Activated T-cell treated with anti-CD3 and anti-CD28 coated beads, Interleukin-2, amount 50 U/mL, for 72 hours (primary cell): ENCODE measurements at regions not wholly inside any gene's neighbourhood (a gene's known extent, or its start where the extent isn't known, plus 50 kb on each side); places are given as distances from the start of the nearest gene placed in this dataset.
"Not testable (repeated sequence)": the region's sequence is repeated elsewhere in the genome, so short reads cannot be mapped to it uniquely, and the experiment has no call there.

Source experiments
- ATAC-seq, 2 donors: fragments of 150-1000 bp; cut with Tn5 transposase; replicated peaks in 1 of 2; 2 replicates each; pipeline ENCODE4 v1.10.0; 2021; ENCODE audit warnings: moderate library complexity in 2 of 2, mild to moderate bottlenecking in 1 of 2
- DNase-seq, 2 donors: peaks; one replicate each; pipeline ENCODE4 v3.0.0; 2021 to 2022; ENCODE audit warnings: mixed read lengths in 1 of 2
- H3K27ac Mint-ChIP-seq: one replicate; pipeline ENCODE4 v1.8.0; 2022; ENCODE audit warnings: mild to moderate bottlenecking, moderate library complexity, mixed read lengths
- H3K27me3 Mint-ChIP-seq: one replicate; pipeline ENCODE4 v1.8.0; 2022; ENCODE audit warnings: low read depth, mixed read lengths
- H3K36me3 Mint-ChIP-seq, 2 donors: one replicate each; pipeline ENCODE4 v1.8.0; 2022; ENCODE audit warnings: mixed read lengths in 2 of 2, mild to moderate bottlenecking in 1 of 2; ENCODE audit not compliant: insufficient read depth in 2 of 2
- H3K4me1 Mint-ChIP-seq: one replicate; pipeline ENCODE4 v1.8.0; 2022; ENCODE audit warnings: low read depth, mixed read lengths
- H3K4me3 Mint-ChIP-seq, 2 donors: one replicate each; pipeline ENCODE4 v1.8.0; 2022; ENCODE audit warnings: mild to moderate bottlenecking in 2 of 2, mixed read lengths in 2 of 2, moderate library complexity in 2 of 2
- H3K9me3 Mint-ChIP-seq, 2 donors: one replicate each; pipeline ENCODE4 v1.8.0; 2022; ENCODE audit warnings: mixed read lengths in 2 of 2

DNA sequence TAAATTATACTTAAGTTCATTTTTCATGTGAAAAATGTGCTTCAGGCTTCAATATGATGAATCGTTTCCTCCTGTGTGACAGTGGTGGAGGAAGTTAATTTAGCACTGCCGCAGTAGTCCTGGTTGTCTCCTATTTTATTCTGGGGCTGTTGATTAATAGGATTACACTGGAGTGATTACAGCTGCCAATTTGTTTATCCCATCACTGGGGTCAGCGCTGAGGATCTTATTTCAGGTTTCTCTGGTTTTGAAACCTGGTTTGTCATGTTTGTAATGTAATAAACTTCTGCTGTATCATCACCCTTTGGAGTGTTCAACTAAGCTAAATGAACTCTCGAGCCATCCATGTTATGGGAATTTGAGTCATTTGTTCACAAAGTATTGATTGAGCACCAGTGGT, 241.7 kb upstream of the KCNN2 start:
- H3K9me3 Mint-ChIP-seq: peaks cover 2 to 7% of the 10 kb centered on the region in 2 donors
- H3K27me3 Mint-ChIP-seq: no peaks in the 10 kb centered on the region
- H3K4me3 Mint-ChIP-seq: no peak overlapping the region
- no peak for DNase-seq
- no peaks in the 10 kb centered on the region for H3K4me1 Mint-ChIP-seq
- no peaks in the 10 kb centered on the region for H3K36me3 Mint-ChIP-seq
- no peak for ATAC-seq
- no peak overlapping the region for H3K27ac Mint-ChIP-seq

DNA sequence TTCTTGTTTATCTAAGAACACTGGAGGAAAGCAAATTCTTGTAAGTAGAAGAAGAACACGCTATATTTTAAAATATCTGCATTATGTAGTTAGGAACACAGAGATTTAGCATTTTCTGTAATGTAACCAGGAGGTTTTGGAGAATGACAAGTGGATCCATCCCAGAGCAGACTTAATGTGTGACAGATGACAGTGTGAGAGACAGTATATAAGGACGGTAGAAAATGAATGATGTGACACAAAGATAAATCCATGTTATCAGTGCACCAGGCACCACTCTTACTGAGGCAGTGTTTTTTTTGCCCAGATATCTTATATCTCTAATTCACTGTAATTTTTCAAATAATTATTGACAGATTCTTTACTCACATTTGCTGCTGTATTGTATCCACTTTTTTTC, 239.0 kb upstream of the KCNN2 start:
- Mint-ChIP-seq H3K4me3 (no peak overlapping the region), H3K27ac (no peak overlapping the region), H3K36me3 (no peaks in the 10 kb centered on the region), H3K27me3 (no peaks in the 10 kb centered on the region), H3K4me1 (no peaks in the 10 kb centered on the region), H3K9me3 (peaks cover 2 to 6% of the 10 kb centered on the region in 2 donors)
- DNase-seq (no peak), ATAC-seq (no peak)

DNA sequence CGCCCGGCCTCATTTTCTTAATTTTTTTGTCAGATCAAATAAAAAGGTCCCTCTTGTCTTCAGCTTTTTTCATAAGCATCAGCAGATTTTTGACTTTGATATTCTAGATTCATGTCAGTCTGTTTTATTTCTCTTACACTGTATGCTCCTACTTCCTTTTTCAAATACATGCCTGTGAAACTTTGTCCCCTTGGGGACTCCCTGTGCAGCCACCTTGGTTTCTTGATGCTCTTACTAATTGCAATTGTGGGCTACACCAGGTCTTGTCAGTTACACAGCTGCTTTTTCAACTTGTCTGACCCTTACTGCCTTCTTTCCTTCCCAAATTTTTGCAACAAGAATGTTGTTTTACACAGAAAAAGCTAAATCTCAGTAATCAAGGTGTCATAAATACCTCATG, 238.2 kb upstream of the KCNN2 start:
- Mint-ChIP-seq H3K36me3 (no peaks in the 10 kb centered on the region), H3K4me3 (no peak overlapping the region), H3K27me3 (no peaks in the 10 kb centered on the region), H3K9me3 (peaks cover 2 to 6% of the 10 kb centered on the region in 2 donors), H3K27ac (no peak overlapping the region), H3K4me1 (no peaks in the 10 kb centered on the region)
- ATAC-seq (no peak), DNase-seq (no peak)

DNA sequence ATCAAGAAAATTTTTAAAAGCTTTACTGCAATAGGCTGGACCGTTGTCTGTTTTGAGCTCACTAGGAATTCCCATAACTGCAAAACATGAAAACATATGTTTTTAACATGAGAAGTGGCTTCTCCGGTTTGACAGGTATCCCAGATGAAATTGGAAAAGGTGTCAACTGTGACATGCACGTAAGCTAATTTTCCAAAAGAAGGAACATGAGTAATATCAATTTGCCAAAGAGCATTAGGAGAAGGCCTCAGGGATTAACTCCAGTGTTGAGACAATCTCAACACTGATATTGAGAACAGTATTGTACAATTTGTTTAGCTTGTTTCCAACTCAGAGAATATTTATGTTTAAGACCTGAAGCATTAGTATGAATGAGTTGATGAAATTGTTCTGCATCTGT, 215.5 kb upstream of the KCNN2 start:
- Mint-ChIP-seq H3K27ac (no peak overlapping the region), H3K36me3 (peaks cover 0 to 3% of the 10 kb centered on the region in 2 donors), H3K4me1 (no peaks in the 10 kb centered on the region), H3K9me3 (peaks cover 14 to 17% of the 10 kb centered on the region in 2 donors), H3K27me3 (no peaks in the 10 kb centered on the region), H3K4me3 (no peak overlapping the region)
- DNase-seq: no peak
- ATAC-seq: no peak

DNA sequence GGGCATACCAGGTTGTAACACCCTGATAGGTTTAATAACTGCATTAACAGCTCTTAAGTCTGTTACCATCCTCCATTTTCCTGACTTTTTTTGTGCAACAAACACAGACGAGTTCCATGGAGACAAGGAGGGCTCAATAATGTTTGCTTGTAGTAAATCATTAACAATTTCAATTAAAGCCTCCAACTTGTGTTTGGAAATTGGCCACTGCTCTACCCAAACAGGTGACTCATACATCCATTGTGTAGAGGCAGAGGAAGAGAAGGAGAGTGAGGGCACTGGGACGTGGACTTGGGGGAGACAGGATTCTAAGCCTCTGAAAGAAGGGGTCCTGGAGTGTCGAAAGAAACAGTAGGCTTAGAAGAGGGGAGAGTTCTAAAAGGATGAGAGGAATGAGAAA, 213.6 kb upstream of the KCNN2 start:
- Mint-ChIP-seq H3K4me1 (no peaks in the 10 kb centered on the region), H3K9me3 (peaks cover 18 to 22% of the 10 kb centered on the region in 2 donors), H3K27ac (no peak overlapping the region)

DNA sequence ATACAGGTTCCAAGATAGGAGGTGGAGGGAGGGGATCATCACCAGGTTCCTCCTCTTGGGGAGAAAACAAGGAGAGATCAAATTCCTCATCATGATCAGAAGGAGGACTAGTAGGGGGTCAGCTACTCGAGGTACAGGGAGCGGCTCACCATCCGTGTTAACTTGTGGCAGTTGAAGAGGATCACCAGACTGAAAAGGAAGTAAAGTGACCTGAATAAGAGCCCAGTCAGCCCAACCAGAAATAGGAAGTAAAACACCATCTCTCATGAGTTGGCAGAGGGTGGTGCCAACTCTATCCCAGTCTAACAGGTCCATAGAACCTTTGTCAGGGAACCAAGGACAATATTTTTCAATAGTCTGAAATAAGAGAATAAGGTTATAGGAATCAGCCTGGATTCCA, 213.1 kb upstream of the KCNN2 start:
- not testable (repeated sequence) for H3K4me1 Mint-ChIP-seq, H3K27me3 Mint-ChIP-seq, H3K36me3 Mint-ChIP-seq, ATAC-seq, DNase-seq, H3K27ac Mint-ChIP-seq, H3K4me3 Mint-ChIP-seq
- peaks cover 21 to 22% of the 10 kb centered on the region in 2 donors for H3K9me3 Mint-ChIP-seq

More for the DNA sequence above, 213.6 kb upstream of the KCNN2 start:
- no peak for ATAC-seq
- Mint-ChIP-seq H3K4me3 (no peak overlapping the region), H3K36me3 (peaks cover 0 to 3% of the 10 kb centered on the region in 2 donors), H3K27me3 (no peaks in the 10 kb centered on the region)
- DNase-seq: no peak

DNA sequence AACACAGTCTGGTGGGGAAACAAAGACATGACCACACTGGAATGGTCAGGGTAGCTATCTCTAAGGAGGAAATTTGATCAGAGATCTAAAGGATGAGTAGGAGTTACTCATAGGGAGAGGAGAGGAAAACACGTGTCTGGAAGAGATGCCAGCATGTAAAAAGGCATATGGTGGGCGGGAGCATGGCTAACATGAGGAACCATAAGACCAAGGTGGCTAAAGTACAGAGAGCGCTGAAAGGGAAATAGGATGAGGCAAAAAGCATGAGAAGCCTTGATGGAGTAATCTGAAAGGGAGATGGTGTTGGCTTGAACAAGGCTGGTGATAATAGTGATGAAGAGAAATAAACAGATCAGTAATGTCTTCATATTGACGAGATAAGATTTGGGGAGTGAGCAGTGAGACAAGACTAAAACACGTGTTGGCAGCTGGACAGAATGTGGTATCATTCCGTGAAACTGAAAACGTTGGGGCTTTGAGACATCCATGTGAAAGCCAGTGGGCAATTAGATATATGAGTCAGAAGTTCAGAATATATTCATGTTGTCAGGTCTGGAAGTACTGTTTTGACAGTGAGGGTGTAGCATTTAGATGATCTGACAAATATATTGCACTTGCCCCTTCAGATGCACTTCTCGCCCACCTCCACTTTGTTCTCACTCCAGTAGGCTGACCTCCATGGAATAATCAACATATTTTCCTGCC, 209.1 kb upstream of the KCNN2 start:
- ATAC-seq (no peak), DNase-seq (no peak)
- H3K27ac Mint-ChIP-seq: no peak overlapping the region
- peaks cover 0 to 3% of the 10 kb centered on the region in 2 donors for H3K36me3 Mint-ChIP-seq
- H3K9me3 Mint-ChIP-seq: peaks cover 22 to 25% of the 10 kb centered on the region in 2 donors
- H3K4me1 Mint-ChIP-seq: no peaks in the 10 kb centered on the region
- H3K27me3 Mint-ChIP-seq: no peaks in the 10 kb centered on the region
- no peak overlapping the region for H3K4me3 Mint-ChIP-seq

DNA sequence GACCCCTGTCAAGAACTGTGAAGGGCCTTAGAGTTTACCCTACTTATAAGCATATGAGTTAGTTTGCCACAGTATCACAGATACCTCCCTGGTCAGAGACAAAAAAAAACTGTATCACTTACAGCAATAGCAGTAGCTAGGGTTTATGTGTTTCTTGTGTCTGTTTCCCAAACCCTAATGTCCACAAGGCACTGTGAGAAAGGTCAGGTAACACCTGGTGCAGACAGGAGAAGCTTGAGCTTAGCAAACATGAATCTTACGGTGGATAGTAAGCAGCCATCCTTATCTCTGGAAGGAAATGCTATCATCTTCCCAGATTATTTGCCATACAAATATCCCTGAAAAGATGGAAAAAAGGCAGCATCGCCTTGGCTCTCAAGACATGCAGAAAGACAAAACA, 208.5 kb upstream of the KCNN2 start:
- ATAC-seq (no peak), DNase-seq (no peak)
- H3K4me3 Mint-ChIP-seq: no peak overlapping the region
- H3K27me3 Mint-ChIP-seq: no peaks in the 10 kb centered on the region
- no peaks in the 10 kb centered on the region for H3K4me1 Mint-ChIP-seq
- peaks cover 20 to 23% of the 10 kb centered on the region in 2 donors for H3K9me3 Mint-ChIP-seq
- H3K36me3 Mint-ChIP-seq: peaks cover 0 to 1% of the 10 kb centered on the region in 2 donors
- H3K27ac Mint-ChIP-seq: no peak overlapping the region

DNA sequence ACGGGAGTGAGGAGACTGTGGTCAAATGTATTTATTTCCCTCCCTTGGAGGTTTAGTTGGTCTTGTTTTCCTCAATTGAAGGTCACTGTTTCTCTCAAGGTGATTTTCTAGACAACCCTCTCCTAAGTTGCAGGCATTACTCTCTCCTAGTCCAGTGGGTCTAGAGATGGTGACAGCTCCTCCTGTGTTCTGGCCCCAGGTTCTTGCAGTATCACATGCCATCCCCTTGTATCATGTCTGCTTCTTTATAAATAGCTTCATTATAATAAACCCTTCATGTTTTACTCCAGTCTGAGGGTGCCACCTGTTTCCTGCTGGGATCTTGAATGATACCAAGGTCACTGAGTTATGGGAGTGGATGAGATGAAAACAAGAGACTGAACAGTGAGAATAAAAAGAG, 208.0 kb upstream of the KCNN2 start:
- ATAC-seq (no peak), DNase-seq (no peak)
- H3K4me3 Mint-ChIP-seq: no peak overlapping the region
- H3K9me3 Mint-ChIP-seq: peaks cover 17 to 19% of the 10 kb centered on the region in 2 donors
- H3K27ac Mint-ChIP-seq: no peak overlapping the region
- H3K4me1 Mint-ChIP-seq: no peaks in the 10 kb centered on the region
- H3K27me3 Mint-ChIP-seq: no peaks in the 10 kb centered on the region
- no peaks in the 10 kb centered on the region for H3K36me3 Mint-ChIP-seq

DNA sequence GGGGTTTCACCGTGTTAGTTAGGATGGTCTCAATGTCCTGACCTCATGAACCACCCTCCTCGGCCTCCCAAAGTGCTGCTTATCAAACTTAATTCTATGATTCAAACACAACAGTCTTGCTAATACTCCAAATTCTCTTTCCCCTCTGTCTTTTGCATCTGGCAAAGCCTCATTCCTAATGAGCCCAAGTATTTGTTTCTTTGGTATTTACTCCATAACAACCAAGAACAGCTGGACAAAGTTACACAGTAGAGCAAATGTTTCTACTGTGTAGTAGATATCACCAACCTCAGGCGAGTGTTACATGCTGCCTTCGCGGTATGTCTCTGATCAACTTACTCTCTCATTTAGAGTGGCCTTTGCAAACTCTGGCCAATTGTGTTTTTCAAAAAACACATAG, 195.8 kb upstream of the KCNN2 start:
- Mint-ChIP-seq H3K27ac (no peak overlapping the region), H3K9me3 (peaks cover 9 to 11% of the 10 kb centered on the region in 2 donors), H3K4me3 (no peak overlapping the region), H3K27me3 (no peaks in the 10 kb centered on the region), H3K4me1 (no peaks in the 10 kb centered on the region), H3K36me3 (no peaks in the 10 kb centered on the region)
- DNase-seq (no peak), ATAC-seq (no peak)

DNA sequence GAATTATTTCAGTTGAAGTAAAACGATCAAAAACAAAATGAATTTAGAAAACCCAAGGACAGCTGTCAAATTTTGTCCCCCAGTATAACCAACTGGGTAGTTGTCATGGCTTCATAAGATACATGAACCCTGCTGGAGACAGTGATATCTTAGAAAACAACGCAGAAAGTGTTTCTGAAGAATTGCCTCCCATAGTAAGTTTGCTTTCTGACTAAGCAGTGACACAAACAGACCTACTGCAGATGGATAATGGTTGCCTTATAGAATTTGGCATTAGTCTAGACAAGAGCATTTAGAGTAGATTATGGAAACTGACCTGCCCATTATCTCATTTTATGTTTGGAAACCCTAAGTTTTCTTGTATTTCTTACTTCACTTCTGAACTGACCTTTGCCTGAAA, 187.7 kb upstream of the KCNN2 start:
- H3K4me3 Mint-ChIP-seq: no peak overlapping the region
- no peaks in the 10 kb centered on the region for H3K27me3 Mint-ChIP-seq
- H3K36me3 Mint-ChIP-seq: no peaks in the 10 kb centered on the region
- H3K4me1 Mint-ChIP-seq: no peaks in the 10 kb centered on the region
- ATAC-seq: no peak
- peaks cover 4 to 10% of the 10 kb centered on the region in 2 donors for H3K9me3 Mint-ChIP-seq
- no peak overlapping the region for H3K27ac Mint-ChIP-seq
- no peak for DNase-seq

DNA sequence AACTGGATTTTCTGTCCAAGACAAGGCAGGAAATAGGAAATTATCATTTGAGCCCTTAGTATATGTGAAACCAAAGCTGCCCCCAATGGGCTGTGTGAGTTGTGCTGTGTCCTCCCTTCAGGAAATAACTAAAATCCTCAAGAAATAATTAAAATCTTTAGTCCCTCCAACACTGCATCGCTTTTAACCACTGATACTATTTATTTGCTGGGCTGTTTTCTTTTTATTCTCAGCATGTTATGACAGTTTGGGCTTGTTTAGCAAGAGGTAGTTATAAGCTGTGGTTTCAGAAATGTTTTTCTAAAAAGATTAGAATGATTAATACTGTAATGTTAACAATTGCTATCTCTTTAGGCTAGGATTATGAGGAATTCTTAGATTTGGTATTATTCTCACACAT, 187.0 kb upstream of the KCNN2 start:
- Mint-ChIP-seq H3K27me3 (no peaks in the 10 kb centered on the region), H3K27ac (no peak overlapping the region), H3K4me3 (no peak overlapping the region), H3K36me3 (no peaks in the 10 kb centered on the region), H3K9me3 (peaks cover 4 to 9% of the 10 kb centered on the region in 2 donors), H3K4me1 (no peaks in the 10 kb centered on the region)
- DNase-seq: no peak
- no peak for ATAC-seq

DNA sequence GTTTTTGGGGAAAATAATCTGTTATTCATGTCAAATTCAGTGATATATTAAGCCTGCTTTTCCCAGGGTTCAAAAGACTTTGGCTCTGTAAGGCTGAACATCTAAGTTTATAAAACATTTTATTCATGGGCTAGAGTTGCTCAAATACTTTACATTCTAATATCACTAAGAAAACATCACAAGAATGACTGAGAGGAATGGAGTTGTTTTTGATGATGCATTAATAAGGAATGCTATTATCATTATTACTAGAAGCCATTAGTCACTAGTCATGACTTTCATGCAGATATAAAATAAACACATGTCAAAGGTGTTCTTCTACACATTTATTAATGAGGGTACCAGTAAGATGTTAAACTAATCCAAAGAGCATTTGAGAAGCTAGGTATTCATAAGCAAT, 185.5 kb upstream of the KCNN2 start:
- Mint-ChIP-seq H3K27me3 (no peaks in the 10 kb centered on the region), H3K36me3 (no peaks in the 10 kb centered on the region), H3K4me1 (no peaks in the 10 kb centered on the region), H3K27ac (no peak overlapping the region), H3K4me3 (no peak overlapping the region), H3K9me3 (peaks cover 4 to 9% of the 10 kb centered on the region in 2 donors)
- DNase-seq: no peak
- ATAC-seq: no peak

DNA sequence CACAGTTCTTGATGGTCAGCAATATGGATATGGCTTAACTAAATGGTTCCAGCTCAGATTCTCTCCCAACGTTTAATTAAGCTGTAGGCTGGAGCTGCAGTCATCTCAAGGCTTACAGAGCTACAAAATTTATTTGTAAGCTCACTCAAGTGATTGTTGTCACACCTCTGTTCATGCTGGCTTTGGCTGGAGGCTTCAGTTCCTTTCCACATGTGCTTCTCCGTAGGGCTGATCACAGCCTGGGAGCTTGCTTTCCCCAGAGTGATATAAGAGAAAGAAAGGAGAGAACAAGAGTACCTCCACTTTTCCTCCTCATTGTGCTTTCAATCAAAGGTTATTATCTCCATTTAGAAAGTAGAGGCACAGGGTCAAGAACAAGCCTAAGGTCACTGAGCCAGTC, 182.7 kb upstream of the KCNN2 start:
- Mint-ChIP-seq H3K9me3 (peaks cover 0 to 4% of the 10 kb centered on the region in 2 donors), H3K4me3 (no peak overlapping the region), H3K27me3 (no peaks in the 10 kb centered on the region), H3K4me1 (no peaks in the 10 kb centered on the region), H3K27ac (no peak overlapping the region), H3K36me3 (no peaks in the 10 kb centered on the region)
- ATAC-seq: no peak
- no peak for DNase-seq
